Right lobe of liver (tissue), 6 donors: ENCODE measurements at regions not wholly inside any gene's neighbourhood (a gene's known extent, or its start where the extent isn't known, plus 50 kb on each side); places are given as distances from the start of the nearest gene placed in this dataset.
"Not testable (repeated sequence)": the region's sequence is repeated elsewhere in the genome, so short reads cannot be mapped to it uniquely, and the experiment has no call there.

Experiments used
- ATAC-seq, 4 donors: fragments of 200-7000 bp; cut with Tn5 transposase; one replicate each; pipeline ENCODE4 v1.9.1; 2020; ENCODE audit warnings: mild to moderate bottlenecking in 4 of 4, moderate library complexity in 4 of 4
- DNase-seq, 3 donors: peaks; one replicate each; pipeline ENCODE4 v3.0.0-alpha.2; 2020
- H3K27ac ChIP-seq, 3 donors: fragments of 200-600 bp; one replicate each; pipeline ENCODE4 v1.8.0; 2022
- H3K27me3 ChIP-seq, 2 donors: fragments of 200-600 bp; one replicate each; pipeline ENCODE4 v1.8.0; 2022
- H3K36me3 ChIP-seq, 4 donors: fragments of 200-600 bp; sonication (generic) in 1 of 4; one replicate each; pipeline versions ENCODE4 v1.5.1 to v1.8.0; 2017 to 2022; ENCODE audit warnings: control low read depth in 1 of 4
- H3K4me1 ChIP-seq, 4 donors: fragments of 200-600 bp; sonication (generic) in 1 of 4; one replicate each; pipeline versions ENCODE4 v1.5.1 to v1.8.0; 2017 to 2022; ENCODE audit warnings: control low read depth in 1 of 4
- H3K4me3 ChIP-seq, 3 donors: fragments of 200-600 bp; one replicate each; pipeline ENCODE4 v1.8.0; 2022
- H3K9me3 ChIP-seq, 4 donors: fragments of 200-600 bp; sonication (generic) in 1 of 4; one replicate each; pipeline versions ENCODE4 v1.5.1 to v1.8.0; 2017 to 2022; ENCODE audit warnings: control low read depth in 1 of 4
- POLR2A ChIP-seq: fragments of 450-650 bp; IDR thresholded peaks from one replicate; pipeline ENCODE4 v1.6.1; 2017; ENCODE audit warnings: antibody characterized with exemption, mild to moderate bottlenecking
- WGBS: methylation state at CpG from one replicate; pipeline ENCODE4 v1.1.6; 2018; ENCODE audit warnings: low coverage, low lambda C conversion rate; ENCODE audit not compliant: insufficient coverage; ENCODE audit errors: missing lambda C conversion rate; 5-methylcytosine and 5-hydroxymethylcytosine counted together
- intact Hi-C, 2 donors: fragments of 100-400 bp; cut with DNase I; formaldehyde crosslinking; loops; one replicate each; pipeline versions ENCODE4 v1.11.2 to v1.14.1; 2022
- TF ChIP-seq, protein P1 (sequence below), 4 donors: fragments of 200-600 bp in 3 of 4; fragments of 450-650 bp in 1 of 4; IDR thresholded peaks; one replicate each; pipeline versions ENCODE4 v1.5.1 to v1.8.0; 2016 to 2022; ENCODE audit warnings: antibody characterized with exemption in 4 of 4, mild to moderate bottlenecking in 2 of 4
- donor health status: DM: no; HTN: yes; CAD: no.
- donor health status: DM: no; HTN: no; CAD: no.
- donor health status: DM: no; HTN: no; CAD: no.
- donor health status: DM: no; HTN: yes; CAD: no.
- donor health status: DM: no; HTN: yes; CAD: no.

DNA sequence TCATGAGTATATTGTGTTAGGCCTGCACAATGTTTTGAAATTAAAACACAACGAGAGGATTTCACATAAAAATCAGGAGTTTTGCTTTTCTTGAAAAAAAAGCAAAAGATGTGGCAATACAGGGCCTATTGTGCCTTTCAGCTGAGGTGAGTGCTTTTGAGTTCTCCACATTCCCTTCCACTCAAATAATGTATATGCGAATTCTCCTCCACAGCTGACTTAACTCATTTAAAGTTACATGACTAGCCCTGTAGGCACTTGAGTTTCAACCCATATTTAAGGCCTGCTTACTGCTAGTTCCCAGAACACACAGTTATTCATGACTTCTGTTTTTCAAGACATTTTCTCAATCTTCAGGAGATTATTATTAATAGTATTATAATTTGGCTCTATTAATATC lies 353.1 kb downstream of the NUP35 start:
- no peak overlapping the region for H3K27ac ChIP-seq
- WGBS: 53% methylated on average over 2 of the region's 2 CpGs
- H3K36me3 ChIP-seq: no peaks in the 10 kb centered on the region
- peaks cover 0 to 3% (median 0%) of the 10 kb centered on the region in 4 donors for H3K9me3 ChIP-seq
- intact Hi-C loops: no loop called here
- no peaks in the 10 kb centered on the region for H3K4me1 ChIP-seq
- no peaks in the 10 kb centered on the region for H3K27me3 ChIP-seq
- ATAC-seq (no peak), DNase-seq (no peak)
- TF ChIP-seq POLR2A: no peak
- TF ChIP-seq, protein P1, sequence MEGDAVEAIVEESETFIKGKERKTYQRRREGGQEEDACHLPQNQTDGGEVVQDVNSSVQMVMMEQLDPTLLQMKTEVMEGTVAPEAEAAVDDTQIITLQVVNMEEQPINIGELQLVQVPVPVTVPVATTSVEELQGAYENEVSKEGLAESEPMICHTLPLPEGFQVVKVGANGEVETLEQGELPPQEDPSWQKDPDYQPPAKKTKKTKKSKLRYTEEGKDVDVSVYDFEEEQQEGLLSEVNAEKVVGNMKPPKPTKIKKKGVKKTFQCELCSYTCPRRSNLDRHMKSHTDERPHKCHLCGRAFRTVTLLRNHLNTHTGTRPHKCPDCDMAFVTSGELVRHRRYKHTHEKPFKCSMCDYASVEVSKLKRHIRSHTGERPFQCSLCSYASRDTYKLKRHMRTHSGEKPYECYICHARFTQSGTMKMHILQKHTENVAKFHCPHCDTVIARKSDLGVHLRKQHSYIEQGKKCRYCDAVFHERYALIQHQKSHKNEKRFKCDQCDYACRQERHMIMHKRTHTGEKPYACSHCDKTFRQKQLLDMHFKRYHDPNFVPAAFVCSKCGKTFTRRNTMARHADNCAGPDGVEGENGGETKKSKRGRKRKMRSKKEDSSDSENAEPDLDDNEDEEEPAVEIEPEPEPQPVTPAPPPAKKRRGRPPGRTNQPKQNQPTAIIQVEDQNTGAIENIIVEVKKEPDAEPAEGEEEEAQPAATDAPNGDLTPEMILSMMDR (IDR thresholded peaks at IDR 0.05): no peak
- no peak overlapping the region for H3K4me3 ChIP-seq

DNA sequence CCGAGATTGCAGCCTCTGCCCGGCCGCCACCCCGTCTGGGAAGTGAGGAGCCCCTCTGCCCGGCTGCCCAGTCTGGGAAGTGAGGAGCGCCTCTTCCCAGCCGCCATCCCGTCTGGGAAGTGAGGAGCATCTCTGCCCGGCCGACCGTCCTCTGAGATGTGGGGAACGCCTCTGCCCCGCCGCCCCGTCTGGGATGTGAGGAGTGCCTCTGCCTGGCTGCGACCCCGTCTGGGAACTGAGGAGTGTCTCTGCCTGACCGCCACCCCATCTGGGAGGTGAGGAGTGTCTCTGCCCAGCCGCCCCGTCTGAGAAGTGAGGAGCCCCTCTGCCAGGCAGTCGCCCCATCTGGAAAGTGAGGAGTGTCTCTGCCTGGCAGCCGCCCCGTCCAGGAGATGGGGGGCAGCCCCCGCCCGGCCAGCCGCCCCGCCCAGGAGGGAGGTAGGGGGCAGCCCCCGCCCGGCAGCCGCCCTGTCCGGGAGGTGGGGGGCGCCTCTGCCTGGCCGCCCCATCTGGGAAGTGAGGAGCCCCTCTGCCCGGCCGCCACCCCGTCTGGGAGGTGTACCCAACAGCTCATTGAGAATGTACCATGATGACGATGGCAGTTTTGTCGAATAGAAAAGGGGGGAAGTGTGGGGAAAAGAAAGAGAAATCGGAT lies 354.8 kb downstream of the NUP35 start:
- intact Hi-C loops, H3K36me3 ChIP-seq, ATAC-seq, H3K27ac ChIP-seq, H3K9me3 ChIP-seq, H3K27me3 ChIP-seq, H3K4me3 ChIP-seq, H3K4me1 ChIP-seq: not testable (repeated sequence)
- DNase-seq: peak in 1 of 3 donors; percentile 40
- 77% methylated on average over 3 of the region's 39 CpGs for WGBS

- Histone ChIP-seq H3K27ac (no peak overlapping the region), H3K9me3 (no peaks in the 10 kb centered on the region), H3K36me3 (no peaks in the 10 kb centered on the region), H3K4me3 (no peak overlapping the region), H3K4me1 (no peaks in the 10 kb centered on the region), H3K27me3 (no peaks in the 10 kb centered on the region)
- ATAC-seq (no peak), DNase-seq (no peak)
- no peak for TF ChIP-seq POLR2A
- TF ChIP-seq, protein P1 (IDR thresholded peaks at IDR 0.05): no peak
- WGBS: 44% methylated on average over 3 of the region's 3 CpGs
- intact Hi-C loops: no loop called here
Measured at GRCh38 chr2:183487326-183487725, 363.1 kb downstream of the NUP35 start.

DNA sequence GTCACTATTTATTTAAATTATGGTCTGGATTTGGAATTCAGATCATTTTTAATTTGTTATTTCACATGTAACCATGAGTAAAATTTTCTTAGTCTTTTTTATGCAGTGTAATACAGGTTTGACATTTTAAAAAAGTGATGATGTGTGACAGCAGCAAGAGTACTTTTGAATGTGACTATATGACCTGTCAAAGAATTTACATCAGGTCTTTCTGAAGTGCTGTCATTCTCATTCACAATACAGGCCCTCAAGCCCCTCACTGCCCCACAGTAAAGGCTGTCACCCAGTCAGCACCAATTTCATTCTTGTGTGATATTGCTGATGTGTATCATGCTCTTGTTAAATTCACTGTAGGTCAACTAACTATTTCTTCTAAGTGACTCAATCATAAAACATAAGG lies 364.2 kb downstream of the NUP35 start:
- intact Hi-C loops: no loop called here
- TF ChIP-seq, protein P1 (IDR thresholded peaks at IDR 0.05): no peak
- no peak for TF ChIP-seq POLR2A
- H3K27ac ChIP-seq: no peak overlapping the region
- no peaks in the 10 kb centered on the region for H3K36me3 ChIP-seq
- no peaks in the 10 kb centered on the region for H3K4me1 ChIP-seq
- H3K4me3 ChIP-seq: no peak overlapping the region
- DNase-seq (no peak), ATAC-seq (no peak)
- no peaks in the 10 kb centered on the region for H3K27me3 ChIP-seq
- H3K9me3 ChIP-seq: no peaks in the 10 kb centered on the region

- no peak overlapping the region for H3K27ac ChIP-seq
- no peaks in the 10 kb centered on the region for H3K27me3 ChIP-seq
- H3K4me3 ChIP-seq: no peak overlapping the region
- no peak for DNase-seq
- no peaks in the 10 kb centered on the region for H3K9me3 ChIP-seq
- ATAC-seq: no peak
- 44% methylated on average over 3 of the region's 3 CpGs for WGBS
- H3K36me3 ChIP-seq: no peaks in the 10 kb centered on the region
- no peaks in the 10 kb centered on the region for H3K4me1 ChIP-seq
- intact Hi-C loops: no loop called here
- TF ChIP-seq POLR2A: no peak
- TF ChIP-seq, protein P1 (IDR thresholded peaks at IDR 0.05): no peak
Measured at GRCh38 chr2:183490489-183490888, 366.2 kb downstream of the NUP35 start.
